ENCODE measurements at regions not wholly inside any gene's neighbourhood (a gene's known extent, or its start where the extent isn't known, plus 50 kb on each side); places are given as distances from the start of the nearest gene placed in this dataset.
"Not testable (repeated sequence)": the region's sequence is repeated elsewhere in the genome, so short reads cannot be mapped to it uniquely, and the experiment has no call there.

- DNase-seq (ENCODE audit: low spot score): peak; percentile 46
These were observed 78.8 kb upstream of the ATP8B1 start for GRCh38 chr18:57881818-57882413.

- not testable (repeated sequence) for DNase-seq (ENCODE audit: low spot score)
These were observed 76.8 kb upstream of the ATP8B1 start for GRCh38 chr18:57879924-57880323.

GRCh38 chr18:57869221-57869620 is 66.1 kb upstream of the ATP8B1 start:
- no peak for DNase-seq (ENCODE audit: low spot score)

DNA sequence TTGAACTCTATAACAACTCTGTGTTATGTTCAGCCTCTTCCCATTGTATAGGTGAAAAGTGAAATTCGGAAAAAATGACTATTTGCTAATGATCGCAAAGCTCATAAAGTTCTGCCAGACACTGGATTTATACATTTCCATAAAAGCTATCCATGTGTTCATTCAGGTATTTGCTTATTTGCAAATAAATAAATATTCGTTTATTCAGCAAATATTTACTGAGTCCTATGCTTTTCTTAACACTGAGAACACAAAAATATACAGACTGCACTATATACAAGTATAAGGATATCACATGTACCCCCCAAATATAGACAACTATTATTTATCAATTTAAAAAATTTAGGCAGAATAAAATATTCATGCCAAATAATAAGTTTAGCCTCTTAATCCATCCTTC is 63.2 kb upstream of the ATP8B1 start:
- no peak for DNase-seq (ENCODE audit: low spot score)

- no peak for DNase-seq (ENCODE audit: low spot score)
These were observed 61.6 kb upstream of the ATP8B1 start for GRCh38 chr18:57864615-57865121.

- DNase-seq (ENCODE audit: low spot score): peak; percentile 24
These were observed 60.6 kb upstream of the ATP8B1 start for GRCh38 chr18:57863706-57864105.

DNA sequence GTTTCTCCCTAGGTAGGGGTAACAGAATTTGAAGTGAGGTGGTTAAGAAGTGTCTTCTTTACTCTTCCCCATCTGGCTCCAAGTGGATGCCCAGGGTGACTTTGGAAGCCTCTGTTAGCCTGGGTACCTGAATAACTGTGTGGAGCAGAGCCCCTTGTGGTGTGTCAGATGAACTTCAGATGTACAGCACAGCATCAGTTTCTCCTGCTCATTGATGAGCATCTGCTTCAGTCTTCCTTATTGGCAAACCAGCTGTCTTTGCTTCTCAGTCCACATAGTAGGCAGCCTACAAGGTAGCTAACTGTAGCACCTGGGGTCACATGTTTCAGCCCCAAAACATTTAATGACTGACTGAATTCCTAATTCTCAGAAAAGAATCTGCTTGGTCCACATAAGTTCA is 56.2 kb upstream of the ATP8B1 start:
- DNase-seq (ENCODE audit: low spot score): peak; percentile 14

GRCh38 chr18:57856557-57857280 is 53.6 kb upstream of the ATP8B1 start:
- DNase-seq (ENCODE audit: low spot score): no peak

DNA sequence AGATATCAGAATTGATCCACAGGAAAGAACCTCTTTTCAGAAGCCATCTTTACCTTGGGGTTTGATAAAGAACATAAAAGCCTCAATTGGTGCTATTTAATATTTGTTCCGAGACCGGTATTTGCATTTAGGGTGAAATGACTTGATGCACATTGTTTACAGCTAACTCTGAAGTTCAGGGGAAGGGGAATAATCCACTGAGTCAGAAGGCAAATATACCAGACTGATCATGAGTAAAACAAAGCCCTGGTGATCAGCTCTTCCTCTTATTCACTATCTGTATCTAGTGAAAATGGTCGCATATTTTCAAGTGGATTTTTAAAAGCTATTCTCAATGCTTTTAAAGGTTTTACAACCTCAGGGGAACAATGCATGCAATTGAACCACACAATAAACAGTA is 53.0 kb upstream of the ATP8B1 start:
- no peak for DNase-seq (ENCODE audit: low spot score)

DNA sequence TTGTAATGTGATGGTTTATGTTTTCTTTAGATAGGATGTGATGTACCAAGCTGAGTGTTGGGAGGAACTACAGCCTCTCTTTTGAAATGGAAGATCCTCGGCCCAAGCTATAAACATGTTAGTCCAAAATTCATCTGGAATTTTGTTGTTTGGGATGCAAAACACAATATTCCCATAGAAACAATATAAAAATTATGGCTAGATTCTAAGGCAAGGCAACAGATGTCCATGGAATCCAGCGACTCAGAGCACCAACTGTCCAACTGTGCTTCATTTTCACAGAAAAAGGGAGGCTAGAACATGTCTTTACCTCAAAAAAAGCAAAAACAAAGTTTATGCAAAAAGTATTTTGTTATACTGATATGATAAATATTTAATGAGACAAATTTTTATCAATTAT is 52.4 kb upstream of the ATP8B1 start:
- no peak for DNase-seq (ENCODE audit: low spot score)

DNA sequence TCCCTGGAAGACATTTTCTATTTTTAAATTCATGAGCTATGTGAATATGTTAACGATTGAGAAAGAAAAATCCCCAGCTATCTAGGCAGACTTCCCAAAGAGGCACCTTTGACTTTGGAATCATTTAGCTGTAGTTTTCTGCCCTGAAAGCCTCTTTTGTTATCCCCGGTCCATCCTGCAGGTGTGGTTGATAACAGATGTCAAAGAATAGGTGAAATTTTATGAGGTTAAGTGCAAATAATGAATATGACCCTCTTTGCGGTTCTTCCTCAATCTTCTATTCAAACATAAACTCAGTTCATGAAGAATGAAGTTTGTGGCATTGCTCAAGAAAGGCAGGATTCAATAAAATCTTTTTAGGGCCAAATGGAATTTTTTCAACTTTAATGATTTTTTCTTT is 51.6 kb upstream of the ATP8B1 start:
- DNase-seq (ENCODE audit: low spot score): peak; percentile 43

- DNase-seq (ENCODE audit: low spot score): no peak
These were observed 50.7 kb upstream of the ATP8B1 start for GRCh38 chr18:57853864-57854263.

GRCh38 chr18:57853133-57853532 is 50.0 kb upstream of the ATP8B1 start:
- DNase-seq (ENCODE audit: low spot score): no peak
